ENCODE measurements at regions not wholly inside any gene's neighbourhood (a gene's known extent, or its start where the extent isn't known, plus 50 kb on each side); places are given as distances from the start of the nearest gene placed in this dataset.

DNA sequence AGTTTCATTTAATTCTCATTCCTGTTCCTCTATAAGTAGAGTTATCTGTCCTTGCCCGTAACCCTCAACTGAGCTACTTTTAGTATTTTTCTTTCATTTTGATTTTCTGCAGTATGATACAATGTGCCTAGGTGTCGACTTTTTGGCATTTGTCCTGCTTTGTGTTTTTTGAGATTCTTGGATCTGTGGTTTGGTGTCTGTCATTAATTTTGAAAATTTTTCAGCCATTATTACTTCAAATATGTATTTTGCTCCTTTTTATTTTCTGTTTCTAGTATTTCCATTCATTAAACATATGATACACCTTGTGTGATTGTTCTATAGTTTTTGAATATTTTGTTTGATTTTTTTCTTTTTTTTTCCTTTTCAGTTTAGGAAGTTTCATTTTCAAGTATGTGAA, 598.9 kb downstream of the SPOCK3 start:
- H3K79me1 ChIP-seq (ENCODE audit: low read depth, low read length), result no peaks in the 10 kb centered on the region
- no peak overlapping the region for H2AK5ac ChIP-seq (ENCODE audit: low read depth, low read length)
- no peak for TF ChIP-seq POLR2AphosphoS5 (IDR thresholded peaks at IDR 0.05; ENCODE audit: low read depth, low read length)
- H2BK5ac ChIP-seq (ENCODE audit: low read depth, low read length), result no peak overlapping the region
- WGBS, 2 experiments (ENCODE audit: extremely low coverage in 1 of 2, insufficient coverage in 1 of 2, insufficient read length in 1 of 2, insufficient replicate concordance in 2 of 2, low coverage in 1 of 2, low lambda C conversion rate in 2 of 2, missing lambda C conversion rate in 1 of 2), result 96% methylated on average over 2 of the region's 2 CpGs; no CpG with 5 or more reads in 1 of the 2 experiments
- H4K91ac ChIP-seq (replicated peaks; ENCODE audit: insufficient read length, low read length), result no peak overlapping the region
- no peak overlapping the region for H3K23ac ChIP-seq (ENCODE audit: insufficient read length)
- H3K56ac ChIP-seq (replicated peaks; ENCODE audit: insufficient read length, low read depth, low read length), result no peak overlapping the region
- FAIRE-seq (no peak), DNase-seq (ENCODE audit: low read depth in 1 of 2, low spot score in 2 of 2) (no peak)
- H3K9me3 ChIP-seq (ENCODE audit: insufficient read depth in 2 of 2, low read depth in 1 of 2, low read length in 1 of 2), result no peaks in the 10 kb centered on the region; a peak in 1 of 4 replicates
- no peaks in the 10 kb centered on the region for H4K20me1 ChIP-seq (replicated peaks in 1 of 2; ENCODE audit: control insufficient read depth in 1 of 2, insufficient read depth in 2 of 2, low read length in 2 of 2)
- H3K4ac ChIP-seq (replicated peaks; ENCODE audit: insufficient read length, low read depth, low read length), result no peak overlapping the region
- no peak overlapping the region for H3K4me2 ChIP-seq (ENCODE audit: insufficient read depth in 1 of 2, low read depth in 2 of 2, low read length in 2 of 2)
- H2BK120ac ChIP-seq (replicated peaks; ENCODE audit: low read depth, low read length), result no peak overlapping the region
- no peak overlapping the region for H3K14ac ChIP-seq (ENCODE audit: insufficient read length)
- H3K9ac ChIP-seq (replicated peaks in 1 of 4; ENCODE audit: extremely low read depth in 1 of 4, low read depth in 3 of 4, low read length in 3 of 4), result no peak overlapping the region
- H3K18ac ChIP-seq (ENCODE audit: extremely low read depth, low read length), result no peak overlapping the region
- no peaks in the 10 kb centered on the region for H3K23me2 ChIP-seq (ENCODE audit: low read depth, low read length)
- no peak overlapping the region for H4K5ac ChIP-seq (ENCODE audit: insufficient read length, low read depth, low read length)
- no peak overlapping the region for H4K8ac ChIP-seq (ENCODE audit: extremely low read depth, insufficient read depth, low read length)
- no peaks in the 10 kb centered on the region for H3K79me2 ChIP-seq (ENCODE audit: control insufficient read depth in 1 of 2, insufficient read depth in 2 of 2, low read length in 2 of 2)
- H2BK15ac ChIP-seq (ENCODE audit: low read length), result no peak overlapping the region
- CTCF ChIA-PET (ENCODE audit: partially characterized antibody), result no interaction called here
- H2BK20ac ChIP-seq (ENCODE audit: low read length), result no peak overlapping the region
- H3K4me3 ChIP-seq (ENCODE audit: extremely low read depth in 1 of 4, insufficient read depth in 2 of 4, low read depth in 3 of 4, low read length in 4 of 4), result no peak overlapping the region
- no peaks in the 10 kb centered on the region for H3K36me3 ChIP-seq (ENCODE audit: control insufficient read depth in 2 of 4, insufficient read depth in 4 of 4, low read length in 3 of 4)
- POLR2A ChIA-PET (ENCODE audit: partially characterized antibody), result no interaction called here
- H3K27me3 ChIP-seq (replicated peaks in 1 of 4; ENCODE audit: control insufficient read depth in 3 of 4, extremely low read depth in 1 of 4, insufficient read depth in 3 of 4, low read length in 3 of 4), result no peaks in the 10 kb centered on the region
- H2BK12ac ChIP-seq (ENCODE audit: low read depth, low read length), result no peak overlapping the region
- no peak overlapping the region for H3K27ac ChIP-seq (ENCODE audit: low read depth, low read length)
- no peaks in the 10 kb centered on the region for H3K4me1 ChIP-seq (replicated peaks in 1 of 4; ENCODE audit: control insufficient read depth in 3 of 4, insufficient read depth in 4 of 4, low read length in 3 of 4)
- H2AFZ ChIP-seq (ENCODE audit: low read length), result no peak overlapping the region
